BLaER1 (cell line): ENCODE measurements at regions not wholly inside any gene's neighbourhood (a gene's known extent, or its start where the extent isn't known, plus 50 kb on each side); places are given as distances from the start of the nearest gene placed in this dataset.
"Not testable (repeated sequence)": the region's sequence is repeated elsewhere in the genome, so short reads cannot be mapped to it uniquely, and the experiment has no call there.

ENCODE experiments used
- H3K27ac ChIP-seq: shearing (Covaris generic); formaldehyde crosslinking; 2 replicates; pipeline ENCODE4 v1.8.1; 2022
- H3K27me3 ChIP-seq: shearing (Covaris generic); formaldehyde crosslinking; 2 replicates; pipeline ENCODE4 v1.8.1; 2022
- H3K36me3 ChIP-seq: shearing (Covaris generic); formaldehyde crosslinking; 2 replicates; pipeline ENCODE4 v1.8.1; 2022
- H3K4me1 ChIP-seq: shearing (Covaris generic); formaldehyde crosslinking; 2 replicates; pipeline ENCODE4 v1.8.1; 2022
- H3K4me2 ChIP-seq: shearing (Covaris generic); formaldehyde crosslinking; 2 replicates; pipeline ENCODE4 v1.8.1; 2022
- H3K4me3 ChIP-seq: shearing (Covaris generic); formaldehyde crosslinking; 2 replicates; pipeline ENCODE4 v1.8.1; 2022
- H3K9ac ChIP-seq: shearing (Covaris generic); formaldehyde crosslinking; 2 replicates; pipeline ENCODE4 v1.8.1; 2022
- H3K9me3 ChIP-seq: shearing (Covaris generic); formaldehyde crosslinking; 2 replicates; pipeline ENCODE4 v1.8.1; 2022
- H4K20me1 ChIP-seq: shearing (Covaris generic); formaldehyde crosslinking; 2 replicates; pipeline ENCODE4 v1.8.1; 2022
- Cebpa-rat ChIP-seq: shearing (Covaris generic); IDR thresholded peaks from 2 replicates; pipeline ENCODE4 v1.8.1; 2022

DNA sequence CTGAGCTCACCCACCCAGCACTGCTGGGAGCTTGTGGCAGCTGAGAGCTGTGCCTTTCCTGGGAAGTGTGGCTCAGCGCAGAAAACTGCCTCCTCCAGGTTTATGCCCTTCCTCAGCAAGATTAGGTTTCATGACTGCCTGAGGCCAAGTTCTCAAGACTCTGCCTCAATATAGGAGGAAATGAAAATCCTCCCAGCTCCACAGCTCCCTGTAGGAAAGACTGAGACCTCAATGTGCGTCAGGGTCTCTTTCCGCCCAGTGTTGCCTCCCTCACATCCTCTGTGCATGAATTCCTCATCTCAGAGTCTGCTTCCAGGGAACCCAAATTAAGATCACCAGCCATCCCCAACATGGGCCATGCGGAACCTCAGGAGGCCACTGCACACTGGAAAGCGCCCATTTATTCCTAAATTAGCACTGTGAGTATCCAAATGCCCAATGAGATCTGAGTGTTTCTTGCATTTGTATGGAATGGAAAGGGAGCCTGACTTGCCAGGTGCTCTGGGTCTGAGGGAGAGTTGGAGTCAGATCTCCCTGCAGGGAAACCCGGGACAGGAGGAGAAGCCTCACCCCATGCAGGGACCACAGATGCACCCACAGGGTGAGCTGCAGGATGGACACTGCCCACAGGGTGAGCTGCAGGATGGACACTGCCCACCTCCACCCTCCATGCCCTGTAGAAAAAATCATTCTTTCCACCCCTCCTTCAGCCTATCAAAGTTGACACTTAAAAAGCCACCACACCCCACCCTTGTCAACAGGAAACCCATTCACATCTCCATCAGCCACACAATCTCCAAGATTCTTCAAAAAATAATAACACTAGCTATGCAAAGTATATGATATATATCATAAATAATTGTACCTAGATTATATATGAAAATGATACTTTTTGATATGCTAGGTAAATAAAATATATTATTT, 97.4 kb upstream of the IGLL5 start:
- Histone ChIP-seq H3K9ac (no peak overlapping the region), H3K4me2 (0 out of 2 replicates have a peak overlapping the region, but pooled peaks have one; percentile 5), H3K27me3 (no peaks in the 10 kb centered on the region), H3K36me3 (no peaks in the 10 kb centered on the region), H3K27ac (no peak overlapping the region), H4K20me1 (no peaks in the 10 kb centered on the region), H3K4me3 (no peak overlapping the region), H3K4me1 (peaks cover 41% of the 10 kb centered on the region), H3K9me3 (no peaks in the 10 kb centered on the region; the same call in 1 of the 2 replicates)
- TF ChIP-seq Cebpa-rat = no peak

DNA sequence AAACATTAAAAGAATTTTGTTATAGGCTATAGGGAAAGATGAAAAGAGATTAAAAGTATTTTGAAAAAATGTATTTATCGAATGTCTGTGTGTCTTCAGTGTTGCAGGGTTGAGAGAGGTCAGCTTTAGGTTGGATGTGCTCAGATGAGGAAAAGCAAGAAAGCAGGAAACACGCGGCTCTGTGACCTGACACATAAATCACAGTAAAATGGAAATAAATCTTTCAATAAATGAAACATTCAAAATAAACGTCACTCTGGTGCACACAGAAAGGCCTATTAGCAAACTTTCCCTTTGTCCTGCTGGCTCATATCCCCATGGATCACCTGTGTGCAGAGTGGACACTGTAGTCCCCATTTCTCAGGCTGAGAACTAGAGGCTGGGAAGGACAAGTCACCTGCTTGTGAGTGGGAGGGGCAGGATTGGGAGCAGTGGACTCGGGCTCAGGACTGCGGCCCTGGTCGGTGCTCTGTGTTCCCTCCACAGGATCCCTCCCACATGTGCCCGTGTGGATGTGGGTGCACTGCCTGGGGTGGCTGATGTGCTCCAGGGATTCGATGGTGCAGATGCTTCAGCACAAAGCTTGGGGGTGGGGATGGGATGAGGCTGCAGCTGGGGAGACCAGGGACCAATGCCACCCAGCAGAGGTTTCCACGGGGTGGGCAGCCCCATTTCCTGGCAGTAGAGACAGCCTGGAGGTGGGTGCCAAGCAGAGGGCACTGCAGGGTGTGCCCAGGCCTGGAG, 96.0 kb upstream of the IGLL5 start:
- H3K4me2 ChIP-seq = peak overlapping the region; percentile 40
- peak overlapping the region; percentile 22; the same call in 1 of the 2 replicates for H3K27ac ChIP-seq

DNA sequence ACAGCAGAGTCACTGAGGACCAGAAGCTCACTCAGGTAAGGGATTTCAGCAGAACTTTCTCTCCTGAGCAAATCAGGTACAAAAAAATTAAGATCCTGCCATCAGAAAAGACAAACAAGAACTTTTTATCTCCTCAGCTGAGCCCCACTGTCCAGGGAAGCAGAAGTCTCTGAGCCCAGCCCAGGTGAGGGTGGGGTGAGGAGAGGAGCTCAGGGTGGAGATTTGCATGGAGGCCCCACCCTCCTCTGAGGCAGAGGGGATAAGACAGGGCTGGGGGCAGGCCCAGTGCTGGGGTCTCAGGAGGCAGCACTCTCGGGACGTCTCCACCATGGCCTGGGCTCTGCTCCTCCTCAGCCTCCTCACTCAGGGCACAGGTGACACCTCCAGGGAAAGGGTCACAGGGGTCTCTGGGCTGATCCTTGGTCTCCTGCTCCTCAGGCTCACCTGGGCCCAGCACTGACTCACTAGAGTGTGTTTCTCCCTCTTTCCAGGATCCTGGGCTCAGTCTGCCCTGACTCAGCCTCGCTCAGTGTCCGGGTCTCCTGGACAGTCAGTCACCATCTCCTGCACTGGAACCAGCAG, 95.3 kb upstream of the IGLL5 start:
- not testable (repeated sequence) for H4K20me1 ChIP-seq, H3K27me3 ChIP-seq, H3K9ac ChIP-seq, H3K36me3 ChIP-seq, H3K4me3 ChIP-seq
- Histone ChIP-seq H3K27ac (peak overlapping the region; percentile 22; the same call in 1 of the 2 replicates), H3K9me3 (peaks cover 19% of the 10 kb centered on the region), H3K4me2 (peak overlapping the region; percentile 40), H3K4me1 (peaks cover 41% of the 10 kb centered on the region)

More for the DNA sequence above, 96.0 kb upstream of the IGLL5 start:
- no peak for TF ChIP-seq Cebpa-rat
- Histone ChIP-seq H4K20me1 (no peaks in the 10 kb centered on the region), H3K4me3 (no peak overlapping the region), H3K4me1 (peaks cover 41% of the 10 kb centered on the region), H3K27me3 (no peaks in the 10 kb centered on the region), H3K9ac (no peak overlapping the region), H3K36me3 (no peaks in the 10 kb centered on the region), H3K9me3 (peaks cover 12% of the 10 kb centered on the region)

DNA sequence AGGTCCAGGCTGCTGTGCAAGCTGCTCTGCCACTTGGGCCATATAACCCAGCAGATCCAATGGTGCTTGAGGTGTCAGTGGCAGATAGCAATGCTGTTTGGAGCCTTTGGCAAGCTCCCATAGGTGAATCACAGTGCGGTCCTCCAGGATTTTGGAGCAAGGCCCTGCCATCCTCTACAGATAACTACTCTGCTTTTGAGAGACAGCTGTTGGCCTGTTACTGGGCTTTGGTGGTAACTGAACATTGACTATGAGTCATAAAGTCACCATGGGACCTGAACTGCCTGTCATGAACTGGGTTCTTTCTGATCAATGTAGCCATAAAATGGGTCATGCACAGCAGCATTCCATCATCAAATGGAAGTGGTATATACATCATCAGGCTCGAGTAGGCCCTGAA, 92.0 kb upstream of the IGLL5 start:
- H3K9me3 ChIP-seq = peaks cover 25% of the 10 kb centered on the region
- H3K27ac ChIP-seq, H3K36me3 ChIP-seq, H4K20me1 ChIP-seq, H3K9ac ChIP-seq, H3K4me2 ChIP-seq, H3K27me3 ChIP-seq, H3K4me3 ChIP-seq: not testable (repeated sequence)
- H3K4me1 ChIP-seq = peaks cover 47% of the 10 kb centered on the region

DNA sequence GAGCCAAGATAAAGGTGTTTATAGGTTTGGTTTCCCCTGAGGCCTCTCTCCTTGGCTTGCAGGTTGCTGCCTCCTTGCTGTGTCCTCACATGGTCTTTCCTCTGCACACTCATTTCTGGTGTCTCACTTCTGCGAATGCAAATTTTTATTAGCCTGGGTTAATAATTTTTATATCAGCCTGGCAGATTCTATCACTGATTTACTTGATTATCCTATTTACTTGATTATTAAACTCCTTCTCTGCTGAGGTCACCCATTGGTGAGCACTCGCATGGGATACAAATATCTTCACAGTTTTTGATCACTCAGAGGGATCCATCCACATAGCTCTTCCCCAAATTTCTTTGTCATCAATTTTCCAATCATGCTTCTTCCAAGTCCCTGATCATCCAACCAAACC, 90.9 kb upstream of the IGLL5 start:
- Histone ChIP-seq H3K27ac (no peak overlapping the region), H3K9me3 (peaks cover 25% of the 10 kb centered on the region), H3K4me1 (peaks cover 39% of the 10 kb centered on the region), H3K9ac (no peak overlapping the region), H3K27me3 (no peaks in the 10 kb centered on the region), H3K36me3 (no peaks in the 10 kb centered on the region), H3K4me2 (no peak overlapping the region), H4K20me1 (no peaks in the 10 kb centered on the region), H3K4me3 (no peak overlapping the region)
- TF ChIP-seq Cebpa-rat = no peak

DNA sequence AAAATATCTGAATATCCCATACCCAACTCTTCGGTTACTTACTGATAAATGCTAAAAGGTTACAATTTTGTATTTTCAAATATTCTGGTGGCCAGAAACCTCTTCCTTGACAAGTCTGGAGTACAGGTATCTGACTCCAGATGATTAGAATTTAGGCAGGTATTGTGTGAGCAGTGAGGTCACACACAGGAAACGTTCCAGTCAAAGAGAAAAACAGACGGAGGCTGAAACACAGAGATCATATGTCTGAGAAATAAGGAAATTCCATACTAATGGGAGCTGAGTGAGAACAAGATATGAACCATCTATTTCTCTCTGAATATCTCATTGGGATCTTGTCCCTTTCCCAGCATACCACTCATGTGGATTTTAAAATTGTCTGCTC, 89.4 kb upstream of the IGLL5 start:
- no peak overlapping the region for H3K27ac ChIP-seq
- H3K4me3 ChIP-seq = no peak overlapping the region
- no peaks in the 10 kb centered on the region for H3K36me3 ChIP-seq
- no peak for TF ChIP-seq Cebpa-rat
- no peaks in the 10 kb centered on the region for H3K27me3 ChIP-seq
- no peaks in the 10 kb centered on the region for H4K20me1 ChIP-seq
- H3K4me2 ChIP-seq = peak overlapping the region; percentile 57
- H3K9ac ChIP-seq = no peak overlapping the region
- peaks cover 37% of the 10 kb centered on the region for H3K4me1 ChIP-seq
- peaks cover 25% of the 10 kb centered on the region for H3K9me3 ChIP-seq

DNA sequence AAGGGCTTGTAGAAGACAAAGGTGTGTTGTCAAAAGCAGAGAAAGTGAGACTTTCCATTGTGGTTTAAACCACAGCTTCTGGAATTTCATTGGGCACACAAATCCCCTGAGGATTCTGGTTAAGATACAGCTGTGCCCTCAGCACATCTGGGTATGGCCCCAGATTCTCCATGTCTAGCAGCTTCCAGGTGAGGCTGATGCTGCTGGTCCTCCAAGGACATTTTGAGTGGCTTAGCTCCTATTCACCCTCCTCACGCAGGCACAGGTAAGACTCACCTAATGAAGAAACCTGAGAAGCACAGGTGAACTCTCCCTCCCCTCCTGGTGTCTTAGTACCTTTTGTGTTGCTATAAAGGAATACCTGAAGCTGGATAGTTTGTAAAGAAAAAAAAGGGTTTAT, 88.9 kb upstream of the IGLL5 start:
- H3K4me1 ChIP-seq = peaks cover 42% of the 10 kb centered on the region
- H3K27ac ChIP-seq = no peak overlapping the region
- peaks cover 25% of the 10 kb centered on the region for H3K9me3 ChIP-seq
- H3K4me3 ChIP-seq = no peak overlapping the region
- H3K36me3 ChIP-seq = no peaks in the 10 kb centered on the region
- H3K4me2 ChIP-seq = peak overlapping the region; percentile 57
- TF ChIP-seq Cebpa-rat = no peak
- H4K20me1 ChIP-seq = no peaks in the 10 kb centered on the region
- H3K27me3 ChIP-seq = no peaks in the 10 kb centered on the region
- no peak overlapping the region for H3K9ac ChIP-seq

DNA sequence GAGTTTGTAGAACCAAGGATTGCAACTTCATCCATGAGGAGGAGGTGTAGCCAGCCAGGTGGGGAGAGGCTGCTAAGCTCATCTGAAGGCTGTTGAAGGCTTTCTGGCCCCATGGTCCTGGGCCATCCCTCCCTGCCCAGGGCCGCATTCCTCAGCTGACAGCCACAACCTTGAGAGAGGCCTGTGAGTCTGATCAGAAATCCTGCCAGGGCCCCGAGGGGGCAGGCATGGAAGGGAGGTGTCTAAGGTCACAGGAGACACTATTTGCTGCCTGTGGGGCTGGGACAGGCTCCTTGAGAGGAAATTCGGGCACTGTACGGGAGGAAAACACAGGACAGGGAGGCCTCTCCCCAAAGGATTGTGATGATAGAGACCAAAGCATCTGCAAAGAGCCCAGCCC, 88.1 kb upstream of the IGLL5 start:
- Histone ChIP-seq H3K9me3 (peaks cover 25% of the 10 kb centered on the region), H3K9ac (no peak overlapping the region), H3K4me1 (peaks cover 42% of the 10 kb centered on the region), H3K4me2 (peak overlapping the region; percentile 57), H3K27me3 (no peaks in the 10 kb centered on the region), H3K27ac (no peak overlapping the region; the same call in 1 of the 2 replicates), H4K20me1 (no peaks in the 10 kb centered on the region), H3K4me3 (no peak overlapping the region), H3K36me3 (no peaks in the 10 kb centered on the region)
- TF ChIP-seq Cebpa-rat = no peak

DNA sequence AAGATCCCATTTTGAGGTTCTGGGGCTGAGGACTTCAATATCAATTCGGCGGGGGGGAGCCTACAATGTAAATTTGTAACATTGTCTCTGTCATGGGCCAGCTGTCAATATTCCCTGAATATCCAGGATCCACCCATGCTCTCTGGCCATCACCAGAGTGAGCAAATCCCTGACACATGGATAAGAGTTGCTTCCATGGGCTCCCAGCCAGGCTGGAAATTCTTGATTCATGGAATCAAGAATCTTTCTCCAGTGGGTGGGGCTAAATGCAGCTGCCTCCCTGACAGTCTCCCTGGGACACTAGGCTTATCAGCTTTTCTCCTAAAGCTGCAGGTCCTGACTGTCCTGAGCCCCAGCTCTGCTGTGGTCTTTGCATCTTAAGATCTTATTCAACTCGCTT, 86.9 kb upstream of the IGLL5 start:
- no peak for TF ChIP-seq Cebpa-rat
- H4K20me1 ChIP-seq = no peaks in the 10 kb centered on the region
- no peaks in the 10 kb centered on the region for H3K27me3 ChIP-seq
- peaks cover 42% of the 10 kb centered on the region for H3K4me1 ChIP-seq
- peaks cover 22% of the 10 kb centered on the region for H3K9me3 ChIP-seq
- H3K9ac ChIP-seq = no peak overlapping the region
- H3K4me2 ChIP-seq = no peak overlapping the region
- H3K27ac ChIP-seq = no peak overlapping the region
- no peak overlapping the region for H3K4me3 ChIP-seq
- H3K36me3 ChIP-seq = no peaks in the 10 kb centered on the region
